Activated CD8-positive, alpha-beta memory T cell treated with anti-CD3 and anti-CD28 coated beads, Interleukin-2, amount 50 U/mL, for 48 hours (primary cell): ENCODE measurements at regions not wholly inside any gene's neighbourhood (a gene's known extent, or its start where the extent isn't known, plus 50 kb on each side); places are given as distances from the start of the nearest gene placed in this dataset.

ENCODE experiments used
- DNase-seq: peaks from one replicate; pipeline ENCODE4 v3.0.0-alpha.2; 2020

DNA sequence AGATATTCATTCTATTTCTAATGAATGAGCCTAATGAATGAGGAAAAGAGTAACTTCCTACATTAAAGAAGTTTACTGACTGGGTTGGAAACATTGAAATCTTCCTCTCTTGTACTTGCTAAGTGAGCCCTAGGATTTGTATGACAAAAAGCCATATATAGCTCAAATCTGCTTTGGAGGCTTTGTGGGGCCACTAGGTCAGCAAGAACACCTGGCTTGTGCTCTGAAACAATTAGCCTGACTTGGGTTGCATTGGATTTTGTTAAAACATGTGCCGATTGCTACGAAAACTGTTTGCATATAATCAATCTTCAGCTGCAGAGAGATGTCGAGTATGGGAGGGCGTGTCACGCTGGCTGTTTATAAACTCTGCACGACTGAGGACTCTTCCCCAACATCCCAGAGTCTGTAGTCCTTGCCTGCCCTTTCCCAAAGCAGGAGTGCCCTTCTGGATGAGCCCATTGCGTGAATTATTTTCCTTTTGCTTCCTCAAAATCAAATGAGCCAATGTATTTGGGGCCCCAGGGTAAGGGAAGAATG is 684.8 kb downstream of the DHX35 start:
- no peak for DNase-seq

DNA sequence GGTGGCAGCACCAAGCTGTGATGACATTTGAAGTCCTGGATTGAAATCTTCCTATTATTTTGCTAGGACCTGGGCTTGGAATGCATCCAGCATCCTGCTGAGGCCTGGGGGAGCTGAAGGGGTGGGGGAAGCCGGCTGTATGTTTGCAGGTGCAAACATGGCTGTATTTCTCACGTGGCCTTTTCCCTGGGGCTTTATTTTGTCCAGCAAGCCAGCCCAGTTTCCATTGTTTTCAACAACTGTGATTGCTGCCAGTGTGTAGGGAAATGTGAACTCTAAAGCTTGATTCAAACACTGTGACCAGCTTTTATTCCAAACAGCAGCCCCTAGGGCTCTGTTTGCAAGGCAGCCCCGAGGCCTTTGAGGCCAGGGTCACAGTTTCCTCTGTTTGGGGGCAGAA is 683.0 kb downstream of the DHX35 start:
- DNase-seq = no peak

DNA sequence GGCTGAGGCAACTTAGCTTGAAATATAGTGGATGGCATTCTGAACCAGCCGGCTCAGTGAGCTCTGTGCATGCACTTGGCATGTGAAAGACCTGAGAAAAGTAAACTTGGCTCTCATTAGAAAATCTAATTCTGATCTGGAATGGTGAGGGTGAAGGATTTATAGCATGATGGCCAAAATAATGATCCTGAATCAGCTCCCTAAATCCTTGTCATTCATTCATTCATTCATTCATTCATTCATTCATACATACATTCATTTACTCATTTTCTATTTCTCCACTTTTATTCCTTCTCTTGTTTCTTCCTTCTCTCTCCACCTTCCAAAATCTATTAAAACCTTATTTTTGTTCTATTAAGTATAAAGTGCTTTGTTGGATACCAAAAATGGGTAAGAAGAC is 681.1 kb downstream of the DHX35 start:
- no peak for DNase-seq

DNA sequence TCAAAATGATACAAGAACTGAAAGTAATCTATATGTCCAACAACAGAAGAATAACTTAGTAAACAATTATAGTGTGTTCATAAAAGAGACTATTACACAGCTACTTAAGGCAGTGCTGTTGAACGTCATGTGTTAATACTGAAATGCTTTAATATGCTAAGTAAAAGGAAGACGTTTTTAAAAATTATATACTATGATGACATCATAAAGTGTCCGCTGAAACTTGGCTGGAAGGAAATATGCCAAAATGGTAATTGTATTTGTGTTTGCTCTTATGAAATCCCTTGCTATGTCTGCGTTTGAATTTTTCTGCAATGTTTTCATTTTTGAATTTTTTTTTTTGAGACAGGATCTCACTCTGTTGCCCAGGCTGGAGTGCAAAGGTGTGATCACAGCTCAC is 679.3 kb downstream of the DHX35 start:
- no peak for DNase-seq

DNA sequence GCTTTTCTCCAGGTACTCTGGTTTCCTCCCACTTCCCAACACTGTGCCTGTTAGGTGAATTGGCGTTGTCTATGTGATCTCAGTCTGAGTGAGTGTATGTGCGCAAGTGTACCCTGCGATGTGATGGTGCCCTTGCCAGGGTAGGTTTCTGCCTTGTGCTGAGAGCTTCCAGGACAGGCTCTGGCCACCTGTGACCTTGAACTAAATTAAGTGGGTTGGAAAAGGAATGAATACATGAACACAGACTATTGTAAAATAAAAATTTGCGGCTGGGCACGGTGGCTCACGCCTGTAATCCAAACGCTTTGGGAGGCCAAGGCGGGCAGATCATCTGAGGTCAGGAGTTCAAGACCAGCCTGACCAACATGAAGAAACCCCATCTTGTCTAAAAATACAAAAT is 678.0 kb downstream of the DHX35 start:
- no peak for DNase-seq

DNA sequence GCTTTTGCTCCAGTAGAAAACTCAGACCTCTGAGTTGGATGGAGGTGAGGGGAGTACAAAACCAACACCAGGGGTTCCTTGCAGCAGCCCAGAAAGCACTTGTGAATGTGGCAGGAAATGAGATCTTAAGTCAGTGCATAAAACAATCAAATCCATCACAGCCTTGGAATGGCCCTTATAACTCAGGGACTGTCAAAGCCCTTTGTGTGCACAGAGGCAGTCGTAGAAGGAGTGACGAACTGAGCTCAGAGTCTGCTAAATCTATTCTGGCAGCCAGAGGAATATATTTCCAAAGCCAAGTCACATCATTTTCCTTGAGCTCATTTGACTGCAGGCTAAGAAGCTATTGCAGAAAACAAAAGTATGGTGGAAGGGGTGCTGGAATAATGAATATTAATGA is 676.6 kb downstream of the DHX35 start:
- no peak for DNase-seq

DNA sequence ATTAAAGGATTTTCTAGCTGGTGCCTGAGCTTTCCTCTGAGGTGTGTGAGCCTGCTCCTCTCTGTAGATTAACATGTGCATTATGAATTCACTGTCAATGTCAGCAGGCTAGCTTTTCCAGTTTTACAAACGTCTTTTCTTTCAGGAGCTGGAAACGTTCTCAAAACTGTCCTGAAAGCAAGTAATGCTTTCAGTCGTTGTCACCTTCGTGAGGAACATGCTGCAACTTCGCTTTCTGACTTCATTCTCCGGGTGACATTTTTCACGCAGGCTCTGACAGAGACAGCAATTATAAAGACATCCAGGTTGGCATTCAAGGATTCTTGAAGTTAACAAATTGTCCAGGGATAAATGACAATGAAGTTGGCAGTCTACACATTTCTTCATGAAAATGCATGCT is 671.5 kb downstream of the DHX35 start:
- DNase-seq = no peak

DNA sequence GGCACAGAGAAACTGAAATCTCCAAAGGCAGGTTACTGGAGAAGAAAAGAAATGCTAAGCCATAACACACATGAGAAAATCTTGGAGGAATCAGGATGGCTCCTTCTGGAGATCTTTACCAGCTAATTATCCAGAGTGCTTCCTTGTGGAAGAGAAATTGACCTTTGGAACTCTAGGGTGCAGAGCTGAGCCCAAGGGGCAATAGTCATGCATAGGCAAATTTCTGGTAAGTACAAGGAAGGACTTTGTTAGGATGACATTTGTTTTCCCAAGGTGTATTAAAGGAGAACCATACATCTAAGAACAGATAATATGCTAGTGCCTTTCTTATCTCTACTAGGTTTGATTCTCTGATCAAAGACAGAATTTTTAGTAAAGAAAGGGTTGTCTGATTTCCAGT is 670.6 kb downstream of the DHX35 start:
- DNase-seq = no peak

DNA sequence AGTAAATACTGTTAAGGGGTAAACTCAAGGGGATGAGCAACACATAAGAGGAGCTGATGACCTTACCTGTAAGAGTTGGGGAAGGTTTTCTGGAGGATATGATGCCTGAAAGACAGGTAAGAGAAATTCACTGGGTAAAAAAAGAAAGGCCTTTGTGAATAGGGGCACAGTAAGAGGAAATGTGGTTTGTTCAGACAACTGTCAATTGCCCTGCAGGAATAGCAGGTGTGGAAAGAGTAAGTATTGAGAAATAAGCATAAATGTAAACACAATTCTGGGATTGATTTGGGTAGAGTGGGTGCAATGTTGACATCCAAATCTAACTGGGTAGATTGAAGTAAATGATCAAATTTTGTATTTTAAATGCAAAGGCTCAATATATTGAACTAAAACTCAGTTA is 670.0 kb downstream of the DHX35 start:
- DNase-seq = no peak

DNA sequence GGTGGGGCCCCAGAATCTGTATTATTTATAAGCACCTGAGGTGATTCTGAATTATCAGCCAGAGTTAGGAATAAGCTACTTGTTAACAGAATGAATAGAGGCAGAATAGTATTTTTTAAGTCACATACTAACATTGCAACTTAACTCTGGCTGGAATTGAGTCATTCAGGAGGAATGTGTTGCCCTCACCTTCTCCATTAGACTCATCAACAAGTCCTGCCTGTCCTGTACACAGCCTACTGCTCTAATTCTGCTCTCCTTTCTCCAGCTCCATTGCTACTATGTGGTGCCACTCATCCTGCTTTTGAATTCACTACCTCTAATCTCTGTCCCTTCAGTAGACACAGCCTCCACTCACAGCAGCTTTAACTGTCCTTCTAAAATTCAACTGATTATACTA is 669.4 kb downstream of the DHX35 start:
- DNase-seq = no peak

DNA sequence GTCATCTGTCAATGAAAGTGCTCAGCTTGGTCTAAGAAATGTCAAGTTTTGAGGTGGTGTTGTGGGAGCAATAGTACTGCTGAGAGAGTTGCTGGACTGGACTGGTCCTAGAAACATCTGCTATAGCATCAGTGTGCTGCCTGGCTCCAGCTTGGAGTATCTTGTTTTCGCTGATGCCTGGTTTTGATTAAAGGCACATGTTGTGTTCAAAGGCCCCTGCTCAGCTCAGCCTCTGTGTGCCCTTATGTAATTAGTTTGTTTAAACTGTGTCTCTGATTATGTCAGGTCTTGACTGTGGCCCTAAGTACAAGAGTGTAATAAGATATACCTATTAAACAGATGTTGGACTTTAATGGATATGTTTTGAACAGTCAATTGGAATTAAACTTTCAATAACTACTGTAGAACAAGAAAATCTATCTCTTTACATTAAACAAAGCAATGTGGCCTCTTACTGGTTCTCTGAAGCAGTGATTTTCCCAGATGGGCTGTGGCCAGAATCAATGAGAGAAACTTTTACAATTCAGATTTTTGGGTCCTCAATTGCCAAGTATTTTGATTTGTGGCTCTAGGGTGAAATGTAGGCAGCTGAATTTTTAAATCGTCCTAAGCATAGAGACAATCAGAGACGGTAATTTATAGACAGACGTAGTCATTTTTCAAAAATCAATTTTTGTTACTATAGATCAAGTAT is 668.2 kb downstream of the DHX35 start:
- no peak for DNase-seq

DNA sequence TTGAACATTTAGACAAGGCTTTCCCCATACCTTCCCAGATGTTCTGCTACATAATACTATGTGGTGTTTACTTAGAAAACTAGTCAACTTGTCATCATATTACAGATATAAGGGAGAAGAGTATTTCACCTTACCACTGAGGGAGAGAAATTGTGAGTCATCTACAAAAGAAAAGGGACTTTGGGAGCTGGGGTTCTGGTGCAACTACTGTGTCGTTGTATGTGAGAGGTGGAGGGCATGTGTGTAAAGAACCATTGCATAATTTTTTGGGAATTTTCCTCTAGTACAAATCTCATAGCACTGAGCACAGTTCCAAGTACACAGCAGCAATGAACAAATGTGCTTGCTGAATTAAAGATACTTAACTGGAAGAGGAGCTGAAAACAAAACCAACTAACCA is 665.6 kb downstream of the DHX35 start:
- DNase-seq = no peak

DNA sequence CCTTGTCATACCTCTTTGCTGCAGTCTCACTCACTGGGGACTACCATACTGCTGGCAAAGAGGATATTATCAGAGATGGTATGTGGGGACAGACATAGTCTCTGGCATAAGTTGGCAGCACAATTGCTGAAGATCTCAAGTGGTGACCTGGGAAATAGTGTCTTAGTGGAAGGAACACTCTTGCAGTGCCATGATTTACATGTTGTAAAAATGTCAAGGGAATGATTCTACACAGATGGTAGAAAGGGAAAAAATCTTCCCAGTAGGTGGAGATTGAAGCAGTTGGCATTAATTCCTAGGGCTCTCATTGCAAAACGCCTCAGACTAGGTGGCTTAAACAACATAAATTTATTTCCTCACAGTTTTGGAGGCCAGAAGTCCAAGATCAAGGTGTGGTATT is 662.2 kb downstream of the DHX35 start:
- DNase-seq = no peak

DNA sequence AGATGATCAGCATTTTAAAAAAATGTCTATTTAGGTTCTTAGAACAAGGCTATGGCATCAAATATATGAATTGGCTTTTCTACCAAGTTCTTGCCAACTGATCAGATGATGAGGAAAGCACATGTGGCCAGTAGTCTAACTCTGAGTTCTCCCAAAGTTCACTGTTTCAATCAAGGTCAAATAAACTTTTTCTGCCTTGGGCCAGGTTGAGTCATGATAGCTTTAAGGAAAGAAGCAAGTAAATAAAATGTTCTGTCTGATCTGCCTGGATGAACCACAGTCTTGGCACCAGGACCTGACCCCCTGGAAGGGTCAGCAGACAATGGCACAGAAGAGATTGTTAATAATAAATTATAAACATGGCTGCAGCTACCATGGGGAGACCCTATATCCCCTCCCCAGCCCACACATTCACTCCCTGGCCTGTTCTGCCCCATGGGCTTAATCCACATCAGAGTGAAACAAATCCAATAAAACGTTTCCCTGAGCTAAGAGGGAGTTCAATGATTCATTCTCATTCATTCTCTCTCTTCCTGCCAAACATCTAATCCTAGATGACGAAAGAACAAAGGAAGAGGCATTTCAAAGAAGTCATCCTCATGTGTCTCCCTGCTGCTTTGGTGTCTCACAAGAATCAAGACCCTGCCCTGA is 661.6 kb downstream of the DHX35 start:
- DNase-seq = no peak

DNA sequence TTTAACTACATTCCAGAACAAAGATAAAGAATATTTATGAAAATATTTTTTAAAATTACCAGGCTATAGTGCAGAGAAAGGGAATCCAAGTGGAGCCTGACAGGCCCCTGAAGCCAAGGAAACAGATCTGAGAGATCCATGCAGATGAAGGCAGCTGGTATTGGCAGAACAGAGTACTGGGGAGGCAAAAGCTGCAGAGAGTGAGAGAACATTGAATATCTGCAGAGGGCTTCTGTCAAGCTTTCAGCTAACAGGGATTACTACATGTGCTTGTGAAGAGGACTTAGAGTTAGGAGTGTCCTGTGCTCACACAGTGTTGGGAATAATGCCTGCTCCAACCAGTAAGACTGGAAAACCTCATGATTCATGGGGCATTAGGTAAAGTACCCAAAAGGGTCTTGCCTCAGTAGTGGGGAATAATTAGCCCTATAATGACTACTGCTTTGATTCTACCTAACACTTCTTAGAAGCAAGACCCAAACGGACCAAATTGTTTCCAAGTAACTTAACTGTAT is 657.2 kb downstream of the DHX35 start:
- DNase-seq = no peak

DNA sequence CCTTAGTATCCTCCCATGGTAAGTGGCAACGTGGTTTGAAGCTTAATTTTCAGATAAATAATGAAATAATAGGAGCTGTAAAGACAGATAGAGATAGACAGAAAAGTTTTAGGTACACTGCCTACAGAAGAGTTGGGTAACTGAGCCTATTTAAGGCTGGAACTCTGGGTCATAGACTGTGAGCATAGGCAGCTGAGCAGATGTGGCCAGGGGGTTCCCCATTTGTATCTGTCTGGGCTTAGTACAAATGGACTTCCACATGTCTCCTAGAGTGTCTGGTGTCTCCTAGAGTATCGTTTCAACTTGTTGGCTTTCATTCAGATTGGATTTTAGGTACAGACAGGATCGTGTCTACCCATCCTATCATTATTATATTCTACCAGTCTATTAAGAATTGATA is 649.8 kb downstream of the DHX35 start:
- no peak for DNase-seq

DNA sequence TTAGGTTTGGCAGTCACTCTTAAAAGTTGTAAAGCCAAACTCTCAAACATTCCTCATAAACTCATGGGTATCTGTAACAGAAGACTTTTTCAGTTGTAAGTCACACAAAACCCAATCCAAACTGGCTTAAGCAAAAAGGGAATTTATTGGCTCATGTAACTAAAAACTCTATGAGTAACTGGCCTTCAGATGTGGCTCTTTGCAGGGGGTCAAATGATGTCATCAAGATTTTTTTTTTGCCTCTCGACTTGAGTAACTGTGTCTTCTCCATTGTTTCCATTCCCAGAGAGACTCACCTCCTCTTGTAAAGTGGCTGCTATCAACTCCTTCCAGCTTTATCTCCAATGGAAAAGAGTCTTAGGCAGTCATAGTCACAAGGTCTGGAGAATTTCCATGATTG is 645.0 kb downstream of the DHX35 start:
- no peak for DNase-seq

DNA sequence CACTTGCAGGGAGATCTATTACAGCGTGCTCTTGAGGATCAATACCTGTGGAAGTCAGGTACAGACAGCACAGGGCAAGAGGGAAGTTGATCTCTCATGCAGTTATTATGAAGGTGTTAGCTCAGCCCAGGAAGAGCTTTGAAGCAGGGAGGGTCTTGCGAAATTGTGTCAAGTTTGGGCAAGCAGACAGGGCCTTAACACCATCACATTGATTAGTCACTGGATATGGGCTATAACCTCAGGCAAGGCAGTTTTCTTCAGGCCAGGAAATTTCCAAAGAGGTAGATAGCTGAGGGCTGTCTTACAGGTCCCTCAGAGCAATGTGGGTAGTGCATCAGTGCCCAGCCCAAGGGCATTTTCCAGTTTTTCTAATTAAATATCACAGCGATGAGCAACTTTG is 643.8 kb downstream of the DHX35 start:
- no peak for DNase-seq

DNA sequence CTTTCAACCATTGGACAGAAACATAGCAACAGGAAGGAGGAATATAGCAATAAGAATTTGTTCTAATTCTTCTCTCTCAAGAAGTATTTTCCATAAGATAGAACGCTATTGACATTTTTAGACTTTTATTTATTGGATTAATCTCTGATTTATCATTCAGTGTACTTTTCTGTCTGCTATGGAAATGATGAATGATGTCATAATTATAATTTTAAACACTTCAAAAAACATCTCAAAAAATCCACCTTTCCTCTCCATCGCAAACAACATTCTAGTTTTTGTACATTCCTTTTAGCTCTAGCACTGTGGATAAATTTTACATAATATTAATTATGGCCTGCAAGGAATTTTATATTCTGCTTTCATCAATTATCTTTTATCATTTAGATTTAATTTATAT is 643.2 kb downstream of the DHX35 start:
- DNase-seq = no peak

DNA sequence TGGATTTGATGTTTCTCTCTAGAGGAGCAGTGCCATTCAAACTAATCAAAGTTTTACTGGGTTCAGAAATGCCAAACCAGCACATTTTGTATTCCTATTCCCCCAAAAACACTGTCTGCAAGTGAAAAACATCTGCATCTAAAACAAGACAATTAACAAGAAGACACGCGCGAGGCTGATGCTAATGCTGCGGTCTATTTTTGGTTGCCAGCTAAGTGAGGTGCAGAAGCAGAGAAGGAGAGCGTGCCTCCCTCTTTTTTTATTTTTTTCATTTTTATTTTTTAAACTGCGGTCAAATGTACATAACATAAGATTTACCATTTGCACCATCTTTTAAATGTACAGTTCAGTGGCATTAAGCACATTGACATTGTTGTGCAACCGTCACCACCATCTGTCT is 641.1 kb downstream of the DHX35 start:
- no peak for DNase-seq

DNA sequence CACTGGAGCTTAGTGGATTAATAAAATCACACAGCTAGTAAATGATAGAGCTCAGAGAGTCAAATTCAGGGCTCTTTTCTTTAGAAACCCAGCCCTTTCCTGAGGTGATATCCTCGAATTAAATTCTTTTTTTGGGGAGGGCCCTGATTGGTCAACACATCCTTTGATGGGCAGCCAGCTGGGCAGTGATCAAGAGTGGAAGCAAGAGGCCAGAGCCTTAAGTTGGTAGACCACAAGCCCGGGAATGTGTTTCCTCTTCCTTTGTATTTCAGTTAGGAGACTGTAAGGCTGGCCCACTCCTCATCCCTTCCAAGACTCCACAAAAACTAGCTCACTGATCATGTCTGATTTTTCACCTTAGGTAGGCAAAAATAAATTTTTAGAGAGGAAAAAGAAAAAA is 640.5 kb downstream of the DHX35 start:
- no peak for DNase-seq

DNA sequence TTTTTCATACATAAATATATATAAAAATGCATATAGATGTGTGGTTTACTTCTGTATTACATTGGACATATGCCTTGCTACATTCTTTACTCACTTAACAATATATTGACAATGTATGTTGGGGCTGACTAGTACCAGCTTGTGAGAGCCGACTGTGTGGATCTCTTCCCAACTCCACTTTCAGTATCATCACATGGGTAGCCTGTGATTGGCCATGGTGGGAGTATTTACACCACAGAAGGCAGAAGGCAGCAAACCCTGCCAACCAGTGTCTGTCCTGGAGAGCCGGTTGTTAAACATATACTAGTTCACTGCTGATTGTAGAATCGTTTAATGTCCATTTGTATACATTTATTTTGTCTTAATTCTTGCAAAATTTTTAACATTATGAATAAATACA is 638.7 kb downstream of the DHX35 start:
- no peak for DNase-seq

DNA sequence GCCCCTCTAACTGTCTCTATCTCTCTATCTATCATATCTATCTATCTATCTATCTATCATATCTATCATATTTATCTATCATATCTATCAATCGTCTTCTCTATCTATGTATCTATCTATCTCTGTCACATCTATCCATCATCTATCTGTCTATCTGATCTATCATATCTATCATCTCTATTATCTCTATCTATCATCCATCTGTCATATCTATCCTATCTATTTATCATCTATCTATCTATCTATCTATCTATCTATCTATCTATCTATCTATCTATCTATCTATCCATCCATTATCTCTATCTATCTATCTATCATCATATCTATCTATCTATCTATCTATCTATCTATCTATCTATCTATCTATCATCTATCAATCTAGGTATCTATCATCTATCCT is 638.0 kb downstream of the DHX35 start:
- DNase-seq = no peak

DNA sequence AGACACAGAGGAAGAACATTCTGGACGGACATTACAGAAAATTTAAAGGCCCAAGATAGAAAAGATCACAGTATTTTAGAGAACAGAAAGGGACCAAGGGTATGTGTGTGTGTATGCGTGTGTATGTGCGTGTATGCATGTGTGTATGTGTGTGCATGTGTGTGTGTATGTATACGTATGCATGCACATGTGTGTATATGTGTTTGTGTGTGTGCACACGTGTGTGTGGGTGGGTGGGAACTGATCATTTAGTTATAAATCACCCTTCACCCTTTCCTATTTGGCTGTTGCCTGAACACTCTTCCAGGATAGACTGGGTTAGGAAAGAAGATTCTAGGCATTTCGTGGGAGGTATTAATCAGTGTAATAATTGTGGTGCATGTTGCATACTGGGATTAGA is 634.4 kb downstream of the DHX35 start:
- DNase-seq = no peak

DNA sequence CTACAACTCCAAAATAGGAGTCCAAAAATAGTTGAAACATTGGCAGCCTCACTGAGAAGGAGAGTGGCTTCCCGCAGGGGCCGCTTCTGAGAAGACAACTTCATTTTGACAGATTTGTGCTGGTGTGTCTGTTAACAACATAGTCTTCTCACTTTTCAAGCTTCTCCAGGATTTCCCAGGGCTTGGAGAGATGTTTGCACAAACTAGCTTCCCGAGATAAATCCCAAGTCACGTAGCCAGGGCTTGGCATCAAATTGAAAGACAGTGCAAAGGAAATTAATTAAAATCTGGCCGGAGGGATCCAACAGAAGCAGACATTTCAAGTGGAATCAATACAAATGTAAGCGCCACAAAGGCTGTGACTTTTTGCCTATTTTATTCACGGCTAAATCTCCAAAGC is 630.2 kb downstream of the DHX35 start:
- DNase-seq = no peak
